ENCODE measurements at regions not wholly inside any gene's neighbourhood (a gene's known extent, or its start where the extent isn't known, plus 50 kb on each side); places are given as distances from the start of the nearest gene placed in this dataset.

- TF ChIP-seq CTCF (IDR thresholded peaks at IDR 0.05; ENCODE audit: insufficient read depth, low read length, missing control alignments) = no peak
- no peak overlapping the region for H3K4me3 ChIP-seq (ENCODE audit: low read depth, low read length)
- ChIA-PET POLR2A (no interaction called here), CTCF (no interaction called here)
- no peak for DNase-seq (ENCODE audit: low read depth, low spot score)
These were observed 93.8 kb upstream of the MARCKS start for GRCh38 chr6:113763311-113763766.

- ChIA-PET CTCF (no interaction called here), POLR2A (no interaction called here)
- H3K4me3 ChIP-seq (ENCODE audit: low read depth, low read length) = no peak overlapping the region
- DNase-seq (ENCODE audit: low read depth, low spot score) = no peak
- TF ChIP-seq CTCF (IDR thresholded peaks at IDR 0.05; ENCODE audit: insufficient read depth, low read length, missing control alignments) = no peak
These were observed 93.3 kb upstream of the MARCKS start for GRCh38 chr6:113763876-113764275.

GRCh38 chr6:113765909-113766308 is 91.2 kb upstream of the MARCKS start:
- no peak for TF ChIP-seq CTCF (IDR thresholded peaks at IDR 0.05; ENCODE audit: insufficient read depth, low read length, missing control alignments)
- DNase-seq (ENCODE audit: low read depth, low spot score) = no peak
- ChIA-PET POLR2A (no interaction called here), CTCF (interaction anchor here (0.9 kb wide), 1 partner anchor 57 kb away, joined by 3 read pairs; no protein-coding TSS in a partner anchor)
- no peak overlapping the region for H3K4me3 ChIP-seq (ENCODE audit: low read depth, low read length)

GRCh38 chr6:113767985-113768384 is 89.2 kb upstream of the MARCKS start:
- no peak for TF ChIP-seq CTCF (IDR thresholded peaks at IDR 0.05; ENCODE audit: insufficient read depth, low read length, missing control alignments)
- DNase-seq (ENCODE audit: low read depth, low spot score) = no peak
- CTCF ChIA-PET = interaction anchor here (0.9 kb wide), 1 partner anchor 13 kb away, joined by 3 read pairs; no protein-coding TSS in a partner anchor
- H3K4me3 ChIP-seq (ENCODE audit: low read depth, low read length) = no peak overlapping the region
- POLR2A ChIA-PET = no interaction called here

- no peak overlapping the region for H3K4me3 ChIP-seq (ENCODE audit: low read depth, low read length)
- CTCF ChIA-PET = interaction anchor here (1.0 kb wide), 1 partner anchor 24 kb away, joined by 3 read pairs; no protein-coding TSS in a partner anchor
- no peak for TF ChIP-seq CTCF (IDR thresholded peaks at IDR 0.05; ENCODE audit: insufficient read depth, low read length, missing control alignments)
- no peak for DNase-seq (ENCODE audit: low read depth, low spot score)
- POLR2A ChIA-PET = no interaction called here
These were observed 84.2 kb upstream of the MARCKS start for GRCh38 chr6:113772961-113773360.

- POLR2A ChIA-PET = no interaction called here
- CTCF ChIA-PET = no interaction called here
- no peak overlapping the region for H3K4me3 ChIP-seq (ENCODE audit: low read depth, low read length)
- peak; percentile 66 for DNase-seq (ENCODE audit: low read depth, low spot score)
- no peak for TF ChIP-seq CTCF (IDR thresholded peaks at IDR 0.05; ENCODE audit: insufficient read depth, low read length, missing control alignments)
These were observed 82.9 kb upstream of the MARCKS start for GRCh38 chr6:113774127-113774825.
